H1 (cell line): ENCODE measurements at regions not wholly inside any gene's neighbourhood (a gene's known extent, or its start where the extent isn't known, plus 50 kb on each side); places are given as distances from the start of the nearest gene placed in this dataset.

Source experiments
- ATF3 ChIP-seq: IDR thresholded peaks from 2 replicates; pipeline ENCODE4 v1.6.1; 2011; ENCODE audit warnings: low read depth, mild to moderate bottlenecking, low read length; ENCODE audit not compliant: insufficient read depth
- CTCF ChIP-seq, 3 experiments: IDR thresholded peaks; 1 replicate in 2 of 3; 2 replicates in 1 of 3; pipeline versions ENCODE4 v1.5.1 to v1.6.1; 2011; ENCODE audit warnings: low read length in 3 of 3, mild to moderate bottlenecking in 3 of 3, inconsistent platforms in 2 of 3, low read depth in 1 of 3, moderate library complexity in 1 of 3; ENCODE audit not compliant: insufficient read depth in 1 of 3; ENCODE audit errors: control extremely low read depth in 1 of 3
- EZH2 ChIP-seq: fragments of 200-600 bp; sonication (generic); IDR thresholded peaks from 2 replicates; pipeline ENCODE4 v1.7.1; 2012; ENCODE audit warnings: low read depth, mild to moderate bottlenecking, moderate library complexity, low read length, inconsistent platforms; ENCODE audit not compliant: severe bottlenecking
- FOSL1 ChIP-seq: IDR thresholded peaks from 2 replicates; pipeline ENCODE4 v1.6.1; 2011; ENCODE audit warnings: mild to moderate bottlenecking, low read depth, low read length, moderate library complexity; ENCODE audit not compliant: insufficient read depth
- SP1 ChIP-seq: IDR thresholded peaks from 2 replicates; pipeline ENCODE4 v1.6.1; 2011; ENCODE audit warnings: low read depth, low read length

- TF ChIP-seq SP1 (no peak), CTCF (IDR thresholded peaks at IDR 0.05; ENCODE audit: control extremely low read depth in 1 of 3, insufficient read depth in 1 of 3, low read depth in 1 of 3, low read length in 3 of 3) (no peak), FOSL1 (no peak), ATF3 (no peak), EZH2 (no peak)
Measured at GRCh38 chr21:28763809-28764418, 228.8 kb downstream of the LTN1 start.
